Gastrocnemius medialis (tissue), 4 donors: ENCODE measurements at regions not wholly inside any gene's neighbourhood (a gene's known extent, or its start where the extent isn't known, plus 50 kb on each side); places are given as distances from the start of the nearest gene placed in this dataset.

Source experiments
- ATAC-seq, 2 donors: fragments of 150-250 bp; one replicate each; pipeline ENCODE4 v1.9.1; 2016
- DNase-seq, 2 donors: peaks; one replicate each; pipeline ENCODE4 v3.0.0-alpha.2; 2019
- H3K27ac ChIP-seq, 4 donors: fragments of 200-600 bp; sonication (generic); 1 replicate in 1 of 4; 2 replicates in 3 of 4; pipeline ENCODE4 v1.5.1; 2016 to 2018; ENCODE audit warnings: mild to moderate bottlenecking in 2 of 4, moderate library complexity in 1 of 4
- H3K27me3 ChIP-seq, 3 donors: fragments of 200-600 bp; sonication (generic) in 2 of 3; 1 replicate in 1 of 3; 2 replicates in 2 of 3; pipeline versions ENCODE4 v1.5.1 to v1.6.0; 2016 to 2019; ENCODE audit warnings: mild to moderate bottlenecking in 1 of 3, moderate library complexity in 1 of 3
- H3K36me3 ChIP-seq, 2 donors: fragments of 200-600 bp; sonication (generic) in 1 of 2; one replicate each; pipeline ENCODE4 v1.5.1; 2017 to 2018
- H3K4me1 ChIP-seq, 2 donors: fragments of 200-600 bp; sonication (generic) in 1 of 2; one replicate each; pipeline ENCODE4 v1.5.1; 2016 to 2017; ENCODE audit warnings: mild to moderate bottlenecking in 2 of 2
- H3K4me3 ChIP-seq, 4 donors: fragments of 200-600 bp; sonication (generic) in 3 of 4; 1 replicate in 1 of 4; 2 replicates in 3 of 4; pipeline ENCODE4 v1.5.1; 2016 to 2019; ENCODE audit warnings: mild to moderate bottlenecking in 2 of 4
- H3K9me3 ChIP-seq, 3 donors: fragments of 200-600 bp; sonication (generic) in 2 of 3; 1 replicate in 1 of 3; 2 replicates in 2 of 3; pipeline ENCODE4 v1.5.1; 2016 to 2019
- CTCF ChIP-seq, 5 experiments: fragments of 450-650 bp in 3 of 5; fragments of 200-600 bp in 2 of 5; sonication (generic) in 2 of 5; IDR thresholded peaks in 4 of 5; conservative IDR thresholded peaks in 1 of 5; 1 replicate in 4 of 5; 2 replicates in 1 of 5; pipeline ENCODE4 v1.5.1; 2016 to 2019; ENCODE audit warnings: antibody characterized with exemption in 5 of 5, mild to moderate bottlenecking in 3 of 5, moderate library complexity in 3 of 5
- POLR2A ChIP-seq, 2 donors: fragments of 450-650 bp; IDR thresholded peaks; one replicate each; pipeline ENCODE4 v1.6.1; 2017; ENCODE audit warnings: antibody characterized with exemption in 2 of 2, mild to moderate bottlenecking in 2 of 2, moderate library complexity in 2 of 2
- in situ Hi-C, 4 donors: fragments of 200-750 bp; cut with MboI; loops; one replicate each; pipeline versions ENCODE4 v1.15.0 to v1.8.0; 2017; ENCODE audit warnings: low sequenced_read_pairs in 4 of 4
- intact Hi-C: fragments of 100-400 bp; cut with DNase I; formaldehyde crosslinking; loops from one replicate; pipeline ENCODE4 v1.15.1; 2023; ENCODE audit warnings: low total_unique reads

GRCh38 chr2:236686561-236686960, 116.9 kb downstream of the ACKR3 start:
- intact Hi-C loops, result no loop called here
- Histone ChIP-seq H3K9me3 (no peaks in the 10 kb centered on the region), H3K4me1 (peaks cover 0 to 5% of the 10 kb centered on the region in 2 donors), H3K27me3 (no peaks in the 10 kb centered on the region), H3K36me3 (no peaks in the 10 kb centered on the region), H3K4me3 (no peak overlapping the region), H3K27ac (no peak overlapping the region)
- in situ Hi-C loops, result no loop called here
- DNase-seq (no peak), ATAC-seq (no peak)
- no peak for TF ChIP-seq CTCF (IDR thresholded peaks at IDR 0.05 in 4 of 5, conservative IDR thresholded peaks at IDR 0.05 in 1 of 5)
- TF ChIP-seq POLR2A (IDR thresholded peaks at IDR 0.05), result no peak

- in situ Hi-C loops (no loop called here), intact Hi-C loops (no loop called here)
- Histone ChIP-seq H3K4me3 (no peak overlapping the region), H3K36me3 (no peaks in the 10 kb centered on the region), H3K4me1 (peaks cover 0 to 5% of the 10 kb centered on the region in 2 donors), H3K9me3 (no peaks in the 10 kb centered on the region), H3K27me3 (no peaks in the 10 kb centered on the region), H3K27ac (no peak overlapping the region)
- TF ChIP-seq CTCF (IDR thresholded peaks at IDR 0.05 in 4 of 5, conservative IDR thresholded peaks at IDR 0.05 in 1 of 5) (no peak), POLR2A (IDR thresholded peaks at IDR 0.05) (no peak)
- no peak for DNase-seq
- ATAC-seq, result no peak
Measured at GRCh38 chr2:236687296-236687965, 117.8 kb downstream of the ACKR3 start.

GRCh38 chr2:236688157-236688556, 118.5 kb downstream of the ACKR3 start:
- TF ChIP-seq POLR2A (IDR thresholded peaks at IDR 0.05) (no peak), CTCF (IDR thresholded peaks at IDR 0.05 in 4 of 5, conservative IDR thresholded peaks at IDR 0.05 in 1 of 5) (no peak)
- Histone ChIP-seq H3K4me1 (peaks cover 0 to 5% of the 10 kb centered on the region in 2 donors), H3K27me3 (no peaks in the 10 kb centered on the region), H3K9me3 (no peaks in the 10 kb centered on the region), H3K4me3 (no peak overlapping the region), H3K27ac (no peak overlapping the region), H3K36me3 (no peaks in the 10 kb centered on the region)
- in situ Hi-C loops (no loop called here), intact Hi-C loops (no loop called here)
- DNase-seq, result no peak
- ATAC-seq, result no peak

GRCh38 chr2:236688563-236689392, 119.2 kb downstream of the ACKR3 start:
- Histone ChIP-seq H3K4me3 (no peak overlapping the region), H3K36me3 (no peaks in the 10 kb centered on the region), H3K4me1 (peaks cover 0 to 5% of the 10 kb centered on the region in 2 donors), H3K27ac (no peak overlapping the region), H3K27me3 (no peaks in the 10 kb centered on the region), H3K9me3 (no peaks in the 10 kb centered on the region)
- intact Hi-C loops, result no loop called here
- no peak for TF ChIP-seq CTCF (IDR thresholded peaks at IDR 0.05 in 4 of 5, conservative IDR thresholded peaks at IDR 0.05 in 1 of 5)
- TF ChIP-seq POLR2A (IDR thresholded peaks at IDR 0.05), result no peak
- DNase-seq (no peak), ATAC-seq (no peak)
- in situ Hi-C loops, result no loop called here
